T follicular helper cell (primary cell): ENCODE measurements at regions not wholly inside any gene's neighbourhood (a gene's known extent, or its start where the extent isn't known, plus 50 kb on each side); places are given as distances from the start of the nearest gene placed in this dataset.

Experiments used
- DNase-seq: peaks from one replicate; pipeline ENCODE4 v3.0.0-alpha.2; 2020; ENCODE audit warnings: low read depth

DNA sequence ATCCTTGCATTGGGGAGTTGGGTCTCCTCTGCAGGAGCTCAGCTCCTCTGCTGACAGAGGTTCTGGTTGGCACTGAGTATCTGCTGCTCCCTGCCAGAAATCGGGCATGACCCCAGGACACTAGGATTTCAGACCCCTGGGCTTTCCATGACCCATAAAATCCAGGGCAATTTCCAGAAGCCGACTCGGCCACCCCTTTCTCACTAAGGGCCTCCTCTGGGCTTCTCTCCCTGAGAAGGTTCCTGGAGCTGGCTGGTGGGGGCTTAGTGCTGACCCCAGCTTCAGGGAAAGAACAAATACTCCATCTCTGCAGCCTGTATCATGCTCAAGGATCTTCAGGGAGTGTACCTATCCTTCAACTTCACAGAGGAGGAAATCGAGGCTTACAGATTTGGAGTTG, 603.4 kb downstream of the PTPRU start:
- DNase-seq, result no peak

- DNase-seq, result no peak
Observed at GRCh38 chr1:29838738-29839320, 602.5 kb downstream of the PTPRU start.

DNA sequence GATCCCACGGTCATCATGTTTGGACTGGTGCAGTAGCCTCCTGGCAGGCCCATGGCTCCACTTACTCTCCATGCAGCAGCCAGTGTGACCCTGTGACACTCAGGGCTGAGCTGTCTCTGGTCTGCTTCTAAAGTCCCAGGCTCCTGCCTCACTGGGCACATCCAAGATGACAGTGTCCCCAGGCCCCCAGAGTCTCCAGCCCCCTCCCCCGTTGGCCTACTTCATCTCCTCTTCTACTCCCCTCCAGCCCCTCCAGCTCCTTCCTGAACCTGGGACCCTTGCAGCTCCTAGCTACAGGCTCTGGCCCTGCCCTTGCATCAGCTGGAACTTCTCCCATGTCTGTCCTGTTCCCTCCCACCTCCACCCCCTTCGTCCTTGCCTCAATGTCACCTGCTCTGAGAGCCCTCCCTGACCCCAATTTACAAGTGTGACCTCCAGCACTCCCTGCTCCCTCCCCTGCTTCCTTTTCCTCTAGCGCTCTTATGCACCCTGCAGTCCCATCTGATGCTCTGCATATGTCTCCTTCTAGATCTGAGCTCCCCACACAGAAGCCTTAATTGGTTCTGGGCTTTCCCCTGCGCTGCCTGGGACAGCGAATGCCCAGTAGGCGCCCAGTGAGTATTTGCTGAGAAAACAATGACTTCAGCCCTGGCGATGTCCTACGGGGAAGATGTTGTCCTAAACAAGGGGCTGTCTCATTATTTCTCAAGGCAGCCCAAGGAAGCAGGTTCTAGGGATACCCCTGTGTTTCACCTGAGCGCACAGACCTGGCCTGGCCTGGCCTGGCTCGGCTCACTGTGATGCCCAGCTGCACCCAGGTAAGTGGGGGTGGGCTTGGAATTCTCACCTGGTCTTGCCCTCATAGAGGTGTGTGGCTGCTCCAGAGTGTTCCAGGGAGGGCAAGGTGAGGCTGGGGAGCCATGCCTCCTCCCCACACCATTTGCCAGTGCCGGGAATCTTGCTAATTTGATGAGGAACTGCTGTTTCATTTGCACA, 600.6 kb downstream of the PTPRU start:
- no peak for DNase-seq

- no peak for DNase-seq
Observed at GRCh38 chr1:29835874-29836273, 599.6 kb downstream of the PTPRU start.

DNA sequence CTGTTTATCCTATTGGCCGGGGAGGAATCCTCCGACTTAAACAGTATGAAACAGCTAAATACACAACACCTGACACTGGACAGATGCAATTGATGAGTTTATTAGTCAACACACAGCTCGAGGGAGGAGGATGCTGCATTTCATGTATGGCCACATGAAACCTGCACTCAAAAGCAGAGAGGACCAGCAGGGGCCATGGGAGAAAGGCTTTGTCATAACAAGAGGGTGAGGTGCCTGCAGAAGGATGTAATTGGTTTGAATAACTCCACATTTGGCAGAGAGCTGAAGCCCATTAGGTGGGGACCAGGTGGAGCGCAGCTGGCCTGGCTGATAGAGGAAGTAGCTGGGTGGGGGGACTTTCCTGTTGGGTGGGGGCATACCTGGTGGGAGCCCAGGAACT, 599.1 kb downstream of the PTPRU start:
- DNase-seq, result no peak

GRCh38 chr1:29833581-29833980, 597.3 kb downstream of the PTPRU start:
- DNase-seq, result no peak

DNA sequence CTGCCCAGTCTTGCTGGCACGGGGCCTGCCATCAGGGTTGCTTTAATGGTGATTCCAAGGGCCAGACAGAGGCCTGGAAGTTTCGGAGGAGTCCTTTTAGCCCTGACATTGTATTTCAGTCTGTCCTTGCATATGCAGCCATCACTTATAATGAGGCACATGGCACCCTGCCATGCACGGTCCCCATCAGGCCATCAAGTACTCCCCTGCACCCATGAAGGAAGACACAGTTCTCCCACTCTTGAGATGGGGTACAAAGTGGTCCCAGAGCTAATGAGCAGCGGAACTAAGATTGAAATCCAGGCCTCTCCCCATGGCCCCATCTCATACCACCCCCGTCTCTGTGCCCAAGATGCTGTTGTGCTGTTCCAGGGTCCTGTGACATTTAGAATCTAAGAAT, 596.6 kb downstream of the PTPRU start:
- DNase-seq, result no peak

DNA sequence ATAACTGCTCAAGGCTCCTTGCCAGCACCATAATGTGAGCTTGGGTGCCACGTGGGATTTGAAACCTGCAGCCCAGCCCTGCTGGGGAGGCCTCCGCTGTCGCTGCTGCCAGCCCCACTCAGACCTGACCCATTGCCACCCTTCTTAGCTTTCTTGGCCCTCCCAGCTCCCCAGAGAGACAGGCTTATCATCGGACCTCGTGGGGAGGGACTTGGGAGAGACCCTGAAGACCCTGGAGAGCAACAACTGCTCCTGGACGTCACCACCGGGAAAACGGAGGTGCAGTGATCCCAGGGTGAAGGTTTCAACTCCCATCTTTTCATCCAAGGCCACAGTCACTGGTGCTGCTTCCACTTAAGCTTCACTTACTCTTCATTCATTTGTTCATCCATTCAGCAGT, 596.1 kb downstream of the PTPRU start:
- DNase-seq, result no peak

- DNase-seq, result no peak
Observed at GRCh38 chr1:29831500-29832117, 595.3 kb downstream of the PTPRU start.

DNA sequence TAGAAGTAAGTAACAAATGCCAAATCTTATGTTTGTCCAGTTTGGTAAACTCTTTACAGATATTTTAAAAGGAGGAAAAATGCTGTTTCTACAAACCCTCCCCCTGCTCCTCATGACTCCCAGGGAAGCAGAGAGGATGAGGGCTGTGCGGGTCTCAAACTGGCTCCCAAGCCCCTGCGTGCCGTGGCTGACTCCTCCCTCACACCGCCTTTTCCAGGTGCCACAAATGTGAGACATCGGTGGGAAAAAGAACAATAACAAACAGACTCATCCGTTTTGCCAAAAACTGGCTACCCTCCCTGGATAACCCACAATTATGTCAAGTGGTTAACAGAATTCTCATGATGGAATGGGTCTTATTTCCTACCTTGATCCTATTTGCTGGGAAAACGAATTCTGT, 594.6 kb downstream of the PTPRU start:
- no peak for DNase-seq

DNA sequence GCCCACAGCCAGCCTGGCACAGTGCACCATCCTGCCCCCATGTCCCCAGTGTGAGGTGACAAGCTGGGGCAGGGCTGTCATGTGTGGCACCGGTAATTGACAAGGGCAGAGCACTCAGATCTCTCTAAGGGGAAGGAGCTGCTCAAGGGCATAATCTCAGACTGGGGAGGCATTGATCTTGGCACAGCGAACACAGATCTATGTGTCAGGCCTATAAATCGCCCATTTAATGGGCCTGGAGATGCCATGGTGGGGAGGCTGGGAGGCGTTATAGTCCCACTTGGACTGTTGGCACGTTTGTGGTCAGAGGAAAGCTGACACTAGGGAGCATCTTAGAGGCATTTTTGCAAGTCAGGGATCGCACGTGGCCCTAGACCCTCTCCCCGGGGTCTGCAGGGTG, 594.1 kb downstream of the PTPRU start:
- no peak for DNase-seq

DNA sequence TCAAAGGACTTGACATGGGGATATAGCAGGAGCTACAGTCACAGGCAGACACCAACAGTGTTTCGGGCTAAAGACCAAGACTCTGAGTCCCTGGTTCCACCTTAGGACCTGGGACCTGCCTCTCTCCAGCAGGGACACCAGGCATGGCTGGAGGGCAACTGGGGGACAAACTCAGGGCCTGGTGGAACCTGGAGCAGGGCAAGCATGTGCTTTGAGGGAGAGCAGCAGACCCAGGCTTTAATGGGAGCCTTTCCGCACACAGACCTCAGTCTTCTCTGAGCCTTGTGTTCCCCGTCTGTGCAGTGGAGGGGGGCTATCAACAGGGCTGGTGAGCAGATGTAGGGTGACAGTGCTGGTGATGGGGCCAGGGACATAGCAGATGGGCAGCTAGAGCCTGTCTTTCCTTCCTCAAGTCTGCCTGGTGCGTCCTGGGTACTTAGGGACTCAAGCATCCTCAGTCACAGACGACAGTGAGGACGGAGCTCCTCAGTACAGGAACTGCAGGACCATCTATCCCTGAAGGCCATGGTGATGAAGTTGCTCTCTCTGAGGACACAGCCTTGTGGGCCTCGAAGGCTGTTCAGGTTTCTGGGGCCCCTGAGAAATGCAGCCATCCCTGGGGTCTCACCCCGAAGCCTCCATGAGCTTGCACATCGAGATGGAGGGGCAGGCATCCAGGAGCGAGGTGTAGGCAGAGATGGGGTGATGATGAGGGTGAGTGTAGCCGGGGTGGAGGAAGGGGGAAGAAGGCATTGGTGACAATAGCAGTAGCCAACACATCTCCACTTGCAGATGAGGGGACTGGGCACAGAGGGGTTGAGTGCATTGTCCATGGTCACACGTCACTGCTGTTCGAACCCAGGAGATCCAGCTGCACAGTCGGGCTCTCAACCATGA, 593.4 kb downstream of the PTPRU start:
- no peak for DNase-seq

GRCh38 chr1:29828526-29829447, 592.5 kb downstream of the PTPRU start:
- DNase-seq, result no peak

DNA sequence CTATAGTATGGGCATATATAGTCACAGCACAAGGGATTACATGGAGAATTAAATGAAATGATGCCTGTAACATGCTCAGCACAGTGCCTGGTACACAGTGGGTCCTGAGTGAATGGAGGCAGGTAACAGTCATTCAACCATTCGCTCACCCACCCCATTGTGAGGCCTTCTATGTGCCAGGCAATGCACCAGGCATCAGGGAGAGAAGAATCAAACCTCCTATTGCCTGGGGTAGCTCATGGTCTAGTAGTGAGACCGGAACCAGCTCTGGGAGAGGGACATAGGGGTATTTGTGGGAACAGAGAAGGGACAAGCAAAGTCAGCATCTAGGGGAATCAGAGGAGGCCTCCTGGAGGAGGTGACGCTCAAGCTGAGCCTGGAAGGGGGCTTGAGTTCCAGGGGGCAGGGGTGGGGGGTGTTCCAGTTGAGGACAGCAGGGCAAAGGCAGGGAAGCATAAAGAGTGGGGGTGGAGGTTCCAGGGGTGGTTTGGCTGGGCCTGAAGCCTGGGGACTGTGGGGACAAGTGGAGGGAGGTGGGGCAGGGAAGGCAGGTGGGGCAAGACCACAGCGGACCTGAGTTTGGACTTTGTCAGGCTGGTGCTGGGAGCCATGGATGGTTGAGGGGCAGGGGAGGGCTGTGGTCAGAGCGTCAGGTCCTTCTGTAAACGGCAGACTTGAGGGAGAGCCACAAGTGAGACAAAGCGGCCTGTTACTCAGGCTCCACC, 591.6 kb downstream of the PTPRU start:
- no peak for DNase-seq

- DNase-seq, result no peak
Observed at GRCh38 chr1:29827237-29827750, 591.0 kb downstream of the PTPRU start.

- no peak for DNase-seq
Observed at GRCh38 chr1:29826646-29827045, 590.3 kb downstream of the PTPRU start.

- DNase-seq, result no peak
Observed at GRCh38 chr1:29825941-29826415, 589.7 kb downstream of the PTPRU start.

DNA sequence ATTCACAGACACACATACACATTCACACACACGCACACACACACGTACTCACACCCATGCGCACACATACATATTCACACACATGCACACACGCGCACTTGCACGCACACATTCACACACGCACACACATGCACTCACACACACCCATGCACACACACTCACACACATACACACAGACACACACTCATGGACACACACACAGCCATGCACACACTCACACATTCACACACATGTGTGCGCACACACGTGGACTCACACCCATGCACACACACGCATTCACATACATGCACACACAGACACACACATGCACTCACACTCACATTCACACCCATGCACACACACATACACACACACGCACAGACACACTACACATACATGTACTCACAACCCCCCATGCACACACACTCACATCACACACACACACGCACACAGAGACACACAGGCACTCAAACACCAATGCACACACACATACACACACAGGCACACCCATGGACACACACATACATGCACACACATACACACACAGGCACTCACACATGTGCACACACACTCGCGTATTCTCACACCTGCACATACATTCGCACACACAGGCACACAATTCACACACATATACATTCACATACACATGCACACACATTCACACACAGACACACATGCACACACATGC, 589.1 kb downstream of the PTPRU start:
- DNase-seq, result no peak
